ENCODE measurements at regions not wholly inside any gene's neighbourhood (a gene's known extent, or its start where the extent isn't known, plus 50 kb on each side); places are given as distances from the start of the nearest gene placed in this dataset.

GRCh38 chr11:134978388-134979088 lies 566.5 kb upstream of the B3GAT1 start:
- Histone ChIP-seq H3K4me3 (replicated peaks in 1 of 2; ENCODE audit: low read depth in 1 of 2, low read length in 2 of 2) (no peak overlapping the region), H3K9ac (ENCODE audit: low read length) (no peak overlapping the region), H3K4me1 (ENCODE audit: control insufficient read depth in 1 of 2, insufficient read depth in 2 of 2, low read length in 2 of 2) (no peaks in the 10 kb centered on the region; a peak in 1 of 4 replicates), H3K27me3 (ENCODE audit: insufficient read depth, low read length) (peaks cover 4% of the 10 kb centered on the region), H3K9me3 (ENCODE audit: control insufficient read depth in 1 of 2, insufficient read depth in 1 of 2, low read depth in 1 of 2, low read length in 2 of 2) (no peaks in the 10 kb centered on the region), H3K79me2 (ENCODE audit: insufficient read depth, low read length) (no peaks in the 10 kb centered on the region), H3K27ac (ENCODE audit: low read depth, low read length) (no peak overlapping the region), H3K4me2 (ENCODE audit: low read length) (0 out of 2 replicates have a peak overlapping the region, but pooled peaks have one; percentile 14), H3K36me3 (ENCODE audit: control insufficient read depth in 1 of 2, insufficient read depth in 2 of 2, low read length in 2 of 2) (no peaks in the 10 kb centered on the region), H4K20me1 (ENCODE audit: insufficient read depth) (no peaks in the 10 kb centered on the region), H2AFZ (ENCODE audit: low read depth, low read length, poor library complexity, severe bottlenecking) (no peak overlapping the region), H3K9me2 (ENCODE audit: insufficient read depth) (no peaks in the 10 kb centered on the region)
- DNase-seq (ENCODE audit: low read depth, low spot score), result no peak
- ATAC-seq, result peak; percentile 73
- intact Hi-C loops (cut with micrococcal nuclease), result no loop called here
- no TSS peak for BruUV-seq (replicated peaks)
- ChIA-PET POLR2A (no interaction called here), RAD21 (ENCODE audit: low non-redundant PET in 1 of 2, low total read pairs in 2 of 2, uncharacterized antibody in 2 of 2, unreplicated experiment in 2 of 2) (no interaction called here), CTCF (no interaction called here)
- TF ChIP-seq RAD21 (IDR thresholded peaks at IDR 0.05; ENCODE audit: low read depth) (peak; percentile 39; the same call in 1 of the 2 replicates), FOSL1 (IDR thresholded peaks at IDR 0.05; ENCODE audit: low read depth) (no peak), POLR2A (IDR thresholded peaks at IDR 0.05; ENCODE audit: borderline replicate concordance, extremely low read depth, insufficient read depth, insufficient read length) (no peak), CTCF (IDR thresholded peaks at IDR 0.05 in 2 of 3, conservative IDR thresholded peaks at IDR 0.05 in 1 of 3; ENCODE audit: borderline replicate concordance in 1 of 3, insufficient read depth in 1 of 3, low read depth in 2 of 3, low read length in 2 of 3) (0 out of 6 replicates have a peak, but pooled peaks of 2 of the 3 experiments have one; percentile 5 to 13)

- Histone ChIP-seq H3K9me3 (ENCODE audit: control insufficient read depth in 1 of 2, insufficient read depth in 1 of 2, low read depth in 1 of 2, low read length in 2 of 2) (no peaks in the 10 kb centered on the region), H4K20me1 (ENCODE audit: insufficient read depth) (no peaks in the 10 kb centered on the region), H3K4me1 (ENCODE audit: control insufficient read depth in 1 of 2, insufficient read depth in 2 of 2, low read length in 2 of 2) (no peaks in the 10 kb centered on the region; a peak in 1 of 4 replicates), H3K4me2 (ENCODE audit: low read length) (no peak overlapping the region), H2AFZ (ENCODE audit: low read depth, low read length, poor library complexity, severe bottlenecking) (no peak overlapping the region), H3K4me3 (replicated peaks in 1 of 2; ENCODE audit: low read depth in 1 of 2, low read length in 2 of 2) (no peak overlapping the region), H3K9ac (ENCODE audit: low read length) (no peak overlapping the region), H3K27ac (ENCODE audit: low read depth, low read length) (no peak overlapping the region), H3K79me2 (ENCODE audit: insufficient read depth, low read length) (no peaks in the 10 kb centered on the region), H3K9me2 (ENCODE audit: insufficient read depth) (no peaks in the 10 kb centered on the region), H3K27me3 (ENCODE audit: insufficient read depth, low read length) (peaks cover 11% of the 10 kb centered on the region; the same call in 1 of the 2 replicates), H3K36me3 (ENCODE audit: control insufficient read depth in 1 of 2, insufficient read depth in 2 of 2, low read length in 2 of 2) (no peaks in the 10 kb centered on the region)
- no peak for ATAC-seq
- BruUV-seq (replicated peaks), result no TSS peak
- intact Hi-C loops (cut with micrococcal nuclease), result no loop called here
- POLR2A ChIA-PET, result no interaction called here
- no peak for TF ChIP-seq SIN3A (IDR thresholded peaks at IDR 0.05; ENCODE audit: low read depth)
- TF ChIP-seq CTCF (IDR thresholded peaks at IDR 0.05 in 2 of 3, conservative IDR thresholded peaks at IDR 0.05 in 1 of 3; ENCODE audit: borderline replicate concordance in 1 of 3, insufficient read depth in 1 of 3, low read depth in 2 of 3, low read length in 2 of 3), result no peak
- CTCF ChIA-PET, result no interaction called here
- no peak for DNase-seq (ENCODE audit: low read depth, low spot score)
- RAD21 ChIA-PET (ENCODE audit: low non-redundant PET in 1 of 2, low total read pairs in 2 of 2, uncharacterized antibody in 2 of 2, unreplicated experiment in 2 of 2), result no interaction called here
Observed at GRCh38 chr11:134976551-134976950, 564.5 kb upstream of the B3GAT1 start.

All from HCT116 (cell line).